HG03457 (cell line): ENCODE measurements at regions not wholly inside any gene's neighbourhood (a gene's known extent, or its start where the extent isn't known, plus 50 kb on each side); places are given as distances from the start of the nearest gene placed in this dataset.

Experiments used
- ATAC-seq: cut with Tn5 transposase; IDR thresholded peaks from one replicate; pipeline ENCODE4 v1.9.1; 2021; ENCODE audit warnings: moderate number of reproducible peaks; ENCODE audit not compliant: unreplicated experiment

DNA sequence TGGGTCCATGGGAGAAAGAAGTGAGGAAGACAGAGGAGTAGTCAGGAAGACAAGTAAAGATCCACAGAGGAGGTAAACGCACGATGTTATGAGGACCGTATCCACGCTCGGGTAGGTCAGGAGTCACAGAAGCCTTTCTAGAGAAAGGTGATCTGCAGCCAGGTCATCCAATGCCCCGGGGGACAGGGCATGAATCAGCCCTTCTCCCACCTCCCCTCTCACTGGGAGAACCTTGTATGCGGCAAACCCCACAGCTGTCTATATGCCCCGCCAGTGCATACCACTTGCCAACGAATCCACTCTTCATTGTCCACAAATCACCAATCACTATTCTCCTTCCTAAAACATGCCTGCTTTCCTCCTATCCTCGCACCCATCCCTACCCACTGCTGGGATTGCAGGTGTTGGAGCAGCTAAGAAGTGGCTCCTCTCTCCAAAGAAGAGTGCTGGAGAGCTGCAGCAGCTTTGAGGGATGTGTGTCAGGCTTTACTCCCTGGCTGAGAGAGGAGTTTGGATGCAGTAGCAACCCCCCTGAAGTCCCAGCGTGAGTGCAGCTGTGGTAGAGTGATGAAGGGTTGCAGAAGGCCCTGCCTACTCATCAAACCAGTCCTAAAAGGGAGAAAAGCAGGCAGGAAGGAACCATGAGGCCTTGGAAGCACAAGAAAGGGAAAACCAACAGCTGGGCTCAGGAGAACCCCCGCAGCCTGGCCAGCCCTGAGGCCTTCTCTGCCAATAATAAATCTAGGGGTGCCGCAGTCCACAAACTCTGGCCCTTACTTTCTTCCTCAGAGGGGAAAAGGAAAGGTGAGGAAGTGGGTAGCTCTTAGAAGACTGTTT is 102.2 kb upstream of the GADD45A start:
- no peak for ATAC-seq

DNA sequence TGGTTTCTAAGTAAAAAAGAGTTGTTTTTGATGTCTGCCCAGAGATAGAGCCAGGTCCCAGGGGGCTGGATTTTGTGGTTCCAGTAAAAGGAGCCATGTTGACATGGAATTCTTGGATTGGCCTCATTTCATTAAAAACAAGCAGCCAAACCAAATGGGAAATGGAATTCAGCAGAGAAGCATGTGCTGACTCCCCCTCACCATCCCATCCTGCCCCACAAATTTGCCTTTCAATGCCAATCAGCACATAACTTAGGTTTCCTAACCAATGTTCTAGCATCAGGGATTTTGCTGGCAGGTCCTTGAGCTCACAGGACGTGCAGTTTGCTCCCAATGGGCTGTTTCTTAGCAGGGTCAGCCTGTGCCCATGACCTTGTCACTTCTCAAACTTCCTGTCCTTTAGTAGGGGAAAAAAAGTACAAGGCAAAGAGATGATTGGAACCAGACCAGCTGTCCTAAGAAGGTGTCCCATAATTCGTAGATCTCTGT is 101.5 kb upstream of the GADD45A start:
- no peak for ATAC-seq

DNA sequence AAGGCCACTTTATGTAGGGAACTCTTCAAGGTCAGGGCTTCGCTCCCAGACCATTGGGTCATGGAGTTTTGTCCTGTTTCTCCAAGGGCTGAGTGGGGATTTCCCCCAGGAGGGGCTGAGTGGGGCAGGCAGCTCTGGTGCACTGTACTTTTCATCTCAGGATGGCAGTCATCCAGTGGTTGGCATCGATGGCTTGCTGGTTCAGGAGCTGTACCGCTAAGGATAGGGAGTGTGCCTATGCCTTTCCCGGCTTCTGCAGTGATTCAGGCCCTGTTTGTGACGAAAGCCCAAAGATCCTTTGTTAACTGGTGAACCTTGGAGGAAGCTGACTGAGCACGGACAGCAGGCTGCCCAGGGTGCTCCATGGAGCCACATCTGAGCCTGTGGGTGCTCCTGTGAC is 100.1 kb upstream of the GADD45A start:
- no peak for ATAC-seq

DNA sequence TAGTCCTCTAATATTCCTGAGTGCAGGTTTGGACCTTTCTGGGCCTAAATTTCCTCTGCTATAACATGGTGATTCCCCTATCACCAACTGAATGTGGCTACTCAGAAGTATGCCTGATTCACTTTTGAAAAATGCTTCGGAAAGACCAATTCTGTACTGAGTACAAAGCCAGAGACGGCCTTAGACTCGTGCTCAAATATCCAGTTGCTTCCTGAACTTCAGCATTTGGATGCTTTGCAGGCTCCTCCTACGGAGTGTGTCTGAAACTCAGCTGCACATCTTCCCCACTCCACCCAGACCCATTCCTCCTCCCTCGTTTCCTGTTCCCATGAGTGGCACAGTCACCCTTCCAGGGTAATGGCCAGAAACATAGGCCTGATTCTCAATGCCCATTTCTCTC is 98.4 kb upstream of the GADD45A start:
- no peak for ATAC-seq

DNA sequence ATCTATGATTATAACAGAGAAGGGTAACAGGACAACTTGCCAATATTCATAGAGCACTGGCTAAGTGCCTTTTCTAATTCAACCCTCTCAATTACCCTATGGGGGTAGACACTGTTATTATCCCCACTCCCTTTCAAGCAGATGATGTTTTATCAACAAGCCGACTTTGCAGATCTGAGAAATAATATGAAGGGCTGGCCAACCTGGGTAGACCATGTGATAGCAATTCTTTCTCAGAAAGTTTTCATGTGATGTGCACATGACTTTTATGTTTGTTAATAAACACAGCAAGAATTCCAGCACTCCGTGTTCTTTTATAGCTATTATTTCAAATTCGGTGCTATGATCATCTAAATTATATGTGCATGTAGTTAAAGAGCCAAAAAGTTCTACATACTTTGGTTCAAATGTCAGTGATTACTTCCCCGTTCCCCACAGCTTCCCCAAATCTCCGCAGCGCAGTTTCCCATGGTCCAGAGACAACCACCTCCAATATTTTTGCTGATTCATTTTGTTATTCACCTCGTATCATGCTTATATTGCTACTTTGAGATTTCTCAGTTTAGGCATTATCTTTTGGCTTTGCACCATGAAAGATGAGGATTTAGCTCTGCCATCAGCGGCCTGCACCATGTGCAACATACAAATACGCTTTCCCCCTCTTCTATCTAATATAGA is 96.7 kb upstream of the GADD45A start:
- no peak for ATAC-seq

DNA sequence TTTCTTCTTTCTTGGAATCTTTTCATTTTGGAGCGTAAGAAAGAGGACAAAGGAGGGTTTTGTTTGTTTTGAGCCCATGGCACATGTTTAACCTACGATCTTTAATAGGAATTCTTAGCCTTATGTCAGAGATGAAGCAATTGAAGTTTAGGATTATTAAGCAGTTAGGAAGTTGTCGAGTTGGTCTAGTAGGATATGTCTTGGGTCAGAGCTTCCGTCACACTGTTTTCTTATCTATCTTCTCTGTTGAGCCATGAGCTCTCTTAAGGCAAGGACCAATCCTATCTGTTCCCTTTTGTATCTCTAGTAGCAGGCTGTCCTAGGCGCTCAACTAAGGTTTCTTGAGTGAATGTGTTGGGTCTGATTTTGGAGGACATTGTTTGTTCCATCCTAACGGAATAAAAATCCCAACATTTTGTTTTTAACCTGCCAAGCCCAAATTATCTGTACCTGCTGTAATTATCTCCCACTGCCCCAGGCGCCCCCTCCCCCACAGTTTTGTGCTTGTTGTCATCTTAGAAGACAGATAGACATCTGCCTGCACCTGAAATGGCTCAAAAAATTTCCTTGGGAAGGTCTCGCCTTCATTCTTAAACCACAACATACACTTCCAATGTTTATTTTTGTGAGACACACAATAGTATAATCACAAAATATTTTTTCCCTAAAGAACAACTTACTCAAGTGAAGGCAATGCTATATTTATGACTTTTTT is 95.3 kb upstream of the GADD45A start:
- no peak for ATAC-seq

DNA sequence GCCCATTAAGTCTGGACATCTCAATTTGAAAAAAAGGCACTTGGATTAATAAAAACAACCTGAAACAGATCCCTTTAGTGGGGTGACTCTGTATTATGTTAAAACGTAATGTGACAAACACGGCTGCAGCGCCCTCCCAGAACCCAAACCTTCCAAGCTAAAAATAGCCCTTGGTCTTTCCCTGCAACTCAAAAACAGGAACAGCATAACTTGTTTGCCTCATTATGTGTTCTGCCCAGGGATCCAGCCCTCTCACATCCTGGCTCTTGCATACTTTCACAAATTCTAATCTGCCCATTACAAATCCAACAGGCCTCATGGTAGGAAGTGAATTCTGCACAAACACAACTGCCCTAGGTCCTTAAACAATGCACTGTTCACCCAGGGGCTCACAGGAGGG is 94.7 kb upstream of the GADD45A start:
- no peak for ATAC-seq

DNA sequence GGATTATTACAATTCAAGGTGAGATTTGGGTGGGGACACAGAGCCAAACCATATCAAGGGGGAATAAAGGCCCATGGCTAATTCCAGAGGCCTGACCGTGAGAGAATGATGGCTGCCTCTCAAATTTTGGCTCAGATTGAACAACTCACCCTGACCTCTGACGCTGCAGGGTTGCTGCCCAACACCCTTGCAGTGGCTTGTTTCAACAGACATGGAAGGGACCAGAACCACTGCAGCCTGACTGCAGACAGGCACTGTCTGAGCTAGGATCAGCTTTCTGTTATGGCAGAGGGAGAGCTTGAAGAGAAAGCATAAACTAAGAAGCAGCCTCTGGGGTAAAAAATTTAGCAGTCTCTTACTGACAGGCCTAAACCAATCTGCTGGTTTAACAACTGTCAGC is 90.2 kb upstream of the GADD45A start:
- no peak for ATAC-seq

DNA sequence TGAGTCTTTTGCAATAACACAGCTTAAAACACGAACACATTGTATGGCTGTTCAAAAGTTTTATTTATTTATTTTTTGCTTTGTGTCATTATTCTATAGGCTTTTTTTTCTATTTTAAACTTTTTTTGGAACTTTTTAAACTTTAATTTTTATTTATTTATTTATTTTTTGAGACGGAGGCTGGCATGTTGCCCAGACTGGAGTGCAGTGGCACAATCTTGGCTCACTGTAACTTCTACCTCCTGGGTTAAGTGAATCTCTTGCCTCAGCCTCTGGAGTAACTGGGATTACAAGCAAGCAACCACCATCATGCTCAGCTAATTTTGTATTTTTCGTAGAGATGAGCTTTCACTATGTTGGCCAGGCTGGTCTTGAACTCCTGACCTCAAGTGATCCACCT is 88.3 kb upstream of the GADD45A start:
- ATAC-seq: no peak

DNA sequence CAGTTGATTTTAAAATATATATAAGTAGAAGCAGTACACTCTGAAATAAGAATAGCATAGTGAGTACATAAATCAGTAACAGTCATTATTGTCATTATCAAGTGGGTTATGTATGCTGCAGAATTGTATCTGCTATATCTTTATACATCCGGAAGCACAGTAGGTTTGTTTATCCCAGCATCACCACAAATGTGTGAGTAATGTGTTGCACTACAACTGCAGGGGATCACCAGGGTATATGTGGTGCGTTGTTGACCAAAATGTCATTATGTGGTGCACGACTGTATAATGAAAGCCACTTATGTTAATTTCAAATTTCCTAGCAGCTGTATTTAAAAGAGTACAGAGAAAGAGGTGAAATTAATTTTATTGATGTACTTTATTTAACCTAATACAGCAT is 87.7 kb upstream of the GADD45A start:
- no peak for ATAC-seq

DNA sequence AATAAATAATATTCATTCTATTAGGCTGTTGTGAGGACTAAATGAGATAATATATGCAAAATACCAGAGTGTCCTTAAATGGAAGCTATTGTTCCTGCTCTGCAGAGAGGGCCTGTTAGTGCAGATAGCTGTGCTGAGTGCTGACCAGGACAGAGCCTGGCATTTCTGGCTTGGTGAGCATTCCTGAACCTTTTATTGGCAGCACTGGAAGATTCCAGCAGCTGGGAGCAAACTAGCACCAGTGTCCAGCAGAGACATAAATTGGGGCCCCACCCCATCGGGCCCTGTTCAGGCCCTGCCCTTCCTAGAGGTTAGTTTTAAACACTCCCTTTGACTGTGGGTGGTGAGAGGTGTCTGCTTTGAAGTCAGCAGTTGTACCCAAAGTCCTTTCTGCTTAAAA is 85.9 kb upstream of the GADD45A start:
- ATAC-seq: no peak

DNA sequence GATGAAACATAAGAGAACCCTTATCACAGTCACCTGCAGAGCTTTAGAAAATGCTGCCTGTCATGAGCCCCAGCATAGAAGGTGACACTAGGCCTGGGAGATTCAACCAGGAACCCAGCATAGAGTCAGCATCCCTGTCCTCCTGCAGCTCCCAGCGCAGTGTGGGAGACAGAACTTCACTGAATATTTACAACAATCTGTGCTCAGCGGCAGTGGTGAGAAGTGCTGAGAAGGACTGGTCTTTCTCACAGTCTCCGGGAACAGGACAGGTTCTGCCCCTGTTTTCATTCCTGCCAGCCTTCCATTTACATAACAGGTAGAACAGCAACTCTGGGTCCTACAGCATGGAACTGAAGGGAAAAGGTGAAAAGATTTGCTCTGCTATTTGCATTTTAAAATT is 83.5 kb upstream of the GADD45A start:
- no peak for ATAC-seq

DNA sequence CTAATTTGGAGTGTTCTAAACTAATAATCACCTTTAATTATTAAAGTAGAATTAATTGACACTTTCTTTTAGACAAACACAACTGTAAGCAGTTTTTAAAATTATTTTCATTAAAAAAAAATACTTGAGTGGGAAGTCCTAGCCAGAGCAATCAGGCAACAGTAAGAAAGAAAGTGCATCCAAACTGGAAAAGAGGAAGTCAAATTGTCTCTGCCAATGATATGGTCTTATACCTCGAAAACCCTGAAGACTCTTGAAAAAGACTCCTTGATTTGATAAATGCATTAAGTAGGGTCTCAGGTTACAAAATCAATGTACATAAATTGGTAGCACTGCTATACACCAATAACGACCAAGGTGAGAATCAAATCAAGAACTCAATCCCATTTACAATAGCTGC is 83.0 kb upstream of the GADD45A start:
- no peak for ATAC-seq

DNA sequence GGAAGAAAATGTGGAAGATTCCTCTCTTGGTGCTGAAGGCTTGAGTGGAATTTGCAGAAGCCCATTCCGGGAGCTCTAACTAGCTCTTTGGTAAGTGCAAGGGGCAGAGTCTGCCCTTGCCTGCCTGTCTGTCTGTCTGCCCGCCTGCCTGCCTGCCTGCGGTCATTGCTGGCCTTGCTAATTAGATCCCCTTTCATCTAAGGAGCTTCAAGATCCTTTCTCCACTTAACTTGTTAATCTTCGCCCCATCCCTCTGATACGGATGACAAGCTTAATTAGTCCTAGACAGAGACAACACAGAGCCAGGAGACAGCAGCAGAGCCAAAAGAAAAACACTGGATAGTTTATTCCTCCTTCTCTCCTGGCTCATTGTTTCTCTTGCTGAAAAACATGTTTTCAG is 80.2 kb upstream of the GADD45A start:
- ATAC-seq: no peak

DNA sequence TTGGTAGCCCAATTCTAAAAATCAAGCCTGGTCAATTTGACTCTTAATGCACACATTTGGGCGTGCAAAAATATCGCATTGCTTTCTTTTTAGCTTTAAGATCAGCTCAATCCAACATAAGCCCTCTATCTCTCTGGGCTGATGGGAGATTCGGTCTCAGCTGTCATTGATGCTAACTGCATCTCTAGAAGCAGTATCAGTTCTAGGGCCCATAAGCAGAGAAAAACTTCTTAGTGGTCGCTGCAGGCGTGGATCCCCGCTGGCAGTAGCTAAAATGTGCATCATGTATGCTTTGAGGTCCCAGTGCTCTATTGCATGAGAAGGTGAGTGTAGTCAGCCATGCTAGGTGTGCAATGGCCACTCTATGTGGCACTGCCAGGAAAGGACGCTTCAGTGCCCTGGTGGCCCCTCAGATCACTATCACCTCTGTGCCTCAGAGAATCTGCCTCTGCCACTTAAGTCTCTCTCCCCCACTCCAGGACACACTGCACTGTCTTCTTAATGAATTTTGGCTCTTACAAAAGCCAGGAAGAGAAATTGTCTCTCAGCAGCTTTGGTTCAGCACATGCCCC is 79.7 kb upstream of the GADD45A start:
- ATAC-seq: no peak

DNA sequence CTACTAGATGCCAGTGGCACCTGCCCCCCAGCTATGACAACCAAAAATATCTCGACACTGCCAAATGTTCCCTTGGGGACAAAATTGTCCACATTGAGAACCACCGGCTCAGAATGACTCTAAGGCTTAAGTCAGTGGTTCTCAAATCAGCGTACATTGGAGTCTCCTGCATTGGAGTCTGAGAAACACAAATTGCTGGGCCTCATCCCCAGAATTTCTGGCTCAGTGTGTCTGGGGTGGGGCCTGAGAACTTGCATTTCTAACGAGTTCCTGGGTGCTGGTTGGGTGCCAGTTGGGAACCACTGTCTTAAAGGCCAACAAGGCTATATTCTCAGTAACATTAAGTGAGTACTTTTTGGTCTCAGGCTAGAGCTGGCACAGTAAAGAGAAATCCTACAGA is 77.7 kb upstream of the GADD45A start:
- ATAC-seq: no peak

DNA sequence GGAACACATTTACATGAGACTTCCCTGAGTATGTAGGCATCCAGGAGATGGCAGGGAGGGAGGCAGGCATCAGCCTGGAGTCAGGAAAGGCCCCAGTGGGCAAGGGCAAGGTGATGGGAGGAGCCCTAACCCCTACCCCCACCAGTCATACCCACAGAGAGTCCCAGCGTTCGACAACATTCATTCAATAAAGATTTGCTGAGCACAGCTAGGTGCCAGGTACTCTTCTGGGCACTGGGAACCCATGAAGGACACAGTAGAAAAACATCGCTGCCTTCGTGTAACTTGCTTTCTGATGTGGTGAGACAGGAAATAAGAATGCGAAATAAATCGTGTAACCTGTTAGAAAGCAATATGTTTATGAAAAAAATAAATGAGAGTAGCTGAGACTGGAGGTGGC is 77.3 kb upstream of the GADD45A start:
- ATAC-seq: no peak

DNA sequence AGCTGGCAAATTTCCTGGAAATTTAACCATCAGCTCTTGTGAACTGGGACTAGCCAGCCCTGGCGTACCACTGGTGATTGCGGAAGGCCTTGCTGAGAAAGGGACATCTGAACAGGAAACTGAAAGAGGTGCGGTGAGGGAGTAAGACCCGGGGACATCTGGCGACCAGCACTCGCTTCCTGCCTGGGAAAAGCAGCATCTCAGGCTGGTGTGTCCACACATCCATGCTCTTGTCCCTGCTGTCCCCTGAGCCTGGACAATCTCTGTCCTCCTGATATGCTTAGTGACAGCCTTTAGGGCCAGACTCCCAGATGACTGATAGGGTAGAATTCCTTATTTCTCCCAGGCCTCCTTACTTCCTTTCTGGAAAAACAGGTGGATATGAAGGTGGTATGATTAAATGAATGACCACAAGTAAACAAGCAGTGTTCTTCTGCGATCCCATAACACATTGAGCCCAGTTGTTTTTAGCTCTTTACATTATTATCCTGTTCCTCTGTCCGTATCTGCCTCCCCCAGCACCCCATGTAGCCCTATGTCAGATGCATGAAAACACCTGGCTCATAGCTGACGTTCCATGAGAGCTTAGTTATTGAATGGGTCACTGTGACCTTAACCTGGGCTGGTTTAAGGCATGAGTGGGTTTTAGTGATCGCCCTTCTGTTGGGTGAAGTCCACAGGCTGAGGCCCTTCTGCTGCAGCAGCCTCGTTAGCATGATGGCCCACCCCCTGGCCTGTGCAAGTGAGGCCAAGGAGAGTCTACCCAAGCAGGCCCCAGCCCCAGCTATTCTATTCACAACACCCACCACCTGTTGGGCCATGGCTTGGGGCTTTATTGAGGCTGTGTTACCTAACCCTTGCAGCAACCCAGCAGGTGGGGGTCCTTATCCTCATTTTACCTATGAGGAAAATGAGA is 76.1 kb upstream of the GADD45A start:
- ATAC-seq: no peak

DNA sequence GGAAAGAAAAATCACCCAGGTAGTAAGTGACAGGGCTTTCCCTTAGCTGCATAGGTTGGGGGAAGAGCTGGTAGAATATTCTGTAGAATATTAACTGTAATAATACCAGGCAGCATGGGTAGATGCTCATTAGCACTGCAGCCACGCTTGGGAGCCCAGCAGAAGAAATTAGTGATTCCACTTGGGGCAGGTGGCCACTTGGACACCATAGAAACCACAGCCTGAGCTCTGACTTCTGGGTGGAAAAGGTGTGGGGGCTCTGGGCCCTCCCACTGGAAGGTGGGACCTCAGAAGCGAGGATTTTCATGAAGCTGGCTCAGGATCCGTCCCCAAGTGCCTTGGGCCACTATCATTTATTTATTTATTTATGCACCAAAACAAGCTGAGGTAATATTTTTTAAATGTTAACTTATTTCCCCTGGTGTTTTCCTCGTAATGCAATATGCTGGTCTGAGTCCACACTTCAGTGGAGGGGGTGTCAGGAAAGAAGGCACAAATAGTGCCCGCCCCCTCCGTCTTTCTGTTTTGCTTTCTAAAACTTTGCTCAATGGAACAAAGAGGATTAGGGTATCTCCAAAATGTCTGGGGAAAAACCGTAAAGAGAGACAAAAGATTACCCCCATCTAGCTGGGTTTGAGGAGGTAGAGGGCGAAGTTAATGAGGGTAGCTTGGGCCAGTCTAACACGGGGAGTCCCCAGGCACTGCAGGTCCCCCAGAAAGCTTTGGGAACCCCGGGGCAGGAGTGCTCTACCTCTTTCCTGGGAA is 75.2 kb upstream of the GADD45A start:
- ATAC-seq: no peak

DNA sequence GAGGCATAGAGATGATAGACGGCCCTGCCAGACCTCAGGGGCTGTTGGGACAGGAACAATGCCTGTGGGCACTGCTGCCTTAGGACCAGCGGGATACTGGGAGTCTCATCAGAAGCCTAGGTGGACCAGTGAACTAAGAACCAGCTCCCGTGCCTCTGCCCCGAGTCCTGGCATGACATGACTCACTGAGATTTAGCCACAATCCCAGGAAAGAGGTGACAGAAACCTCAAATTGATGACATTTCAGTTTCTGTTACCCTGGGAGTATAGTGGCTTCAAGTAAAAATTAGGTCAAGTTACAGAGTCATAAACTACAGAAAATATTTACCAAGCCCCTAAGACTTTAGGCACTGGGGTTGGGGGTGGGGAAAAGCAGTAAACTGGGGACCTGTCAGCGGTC is 74.6 kb upstream of the GADD45A start:
- no peak for ATAC-seq
